ENCODE measurements at regions not wholly inside any gene's neighbourhood (a gene's known extent, or its start where the extent isn't known, plus 50 kb on each side); places are given as distances from the start of the nearest gene placed in this dataset.

GRCh38 chr15:46647046-46647445 is 1012.2 kb downstream of the SQOR start:
- Histone ChIP-seq H3K4me3 (no peak overlapping the region), H3K27ac (no peak overlapping the region)
- TF ChIP-seq CTCF (IDR thresholded peaks at IDR 0.05), result no peak
- no peak for DNase-seq (ENCODE audit: low spot score)

GRCh38 chr15:46652266-46652665 is 1017.4 kb downstream of the SQOR start:
- H3K4me3 ChIP-seq, result no peak overlapping the region
- no peak for TF ChIP-seq CTCF (IDR thresholded peaks at IDR 0.05)
- no peak overlapping the region for H3K27ac ChIP-seq
- no peak for DNase-seq (ENCODE audit: low spot score)

GRCh38 chr15:46654993-46655392 is 1020.2 kb downstream of the SQOR start:
- no peak overlapping the region for H3K4me3 ChIP-seq
- TF ChIP-seq CTCF (IDR thresholded peaks at IDR 0.05), result no peak
- DNase-seq (ENCODE audit: low spot score), result no peak
- H3K27ac ChIP-seq, result no peak overlapping the region

- DNase-seq (ENCODE audit: low spot score), result no peak
- Histone ChIP-seq H3K27ac (no peak overlapping the region), H3K4me3 (no peak overlapping the region)
- no peak for TF ChIP-seq CTCF (IDR thresholded peaks at IDR 0.05)
Measured at GRCh38 chr15:46660096-46660842, 1025.4 kb downstream of the SQOR start.

- Histone ChIP-seq H3K4me3 (no peak overlapping the region), H3K27ac (no peak overlapping the region)
- no peak for TF ChIP-seq CTCF (IDR thresholded peaks at IDR 0.05)
- no peak for DNase-seq (ENCODE audit: low spot score)
Measured at GRCh38 chr15:46670258-46670657, 1035.4 kb downstream of the SQOR start.

GRCh38 chr15:46671336-46671735 is 1036.5 kb downstream of the SQOR start:
- no peak for TF ChIP-seq CTCF (IDR thresholded peaks at IDR 0.05)
- no peak overlapping the region for H3K4me3 ChIP-seq
- H3K27ac ChIP-seq, result no peak overlapping the region
- DNase-seq (ENCODE audit: low spot score), result no peak

GRCh38 chr15:46672041-46672440 is 1037.2 kb downstream of the SQOR start:
- no peak for DNase-seq (ENCODE audit: low spot score)
- Histone ChIP-seq H3K4me3 (no peak overlapping the region), H3K27ac (no peak overlapping the region)
- no peak for TF ChIP-seq CTCF (IDR thresholded peaks at IDR 0.05)

All from coronary artery (tissue), 2 donors.